ENCODE measurements at regions not wholly inside any gene's neighbourhood (a gene's known extent, or its start where the extent isn't known, plus 50 kb on each side); places are given as distances from the start of the nearest gene placed in this dataset.

GRCh38 chr10:104576611-104577010 is 64.5 kb upstream of the SORCS3 start:
- DNase-seq (ENCODE audit: low read depth): no peak

- DNase-seq (ENCODE audit: low read depth): no peak
These were observed 63.9 kb upstream of the SORCS3 start for GRCh38 chr10:104577163-104577562.

GRCh38 chr10:104577861-104578521 is 63.1 kb upstream of the SORCS3 start:
- DNase-seq (ENCODE audit: low read depth): no peak

- DNase-seq (ENCODE audit: low read depth): no peak
These were observed 62.4 kb upstream of the SORCS3 start for GRCh38 chr10:104578671-104579070.

- DNase-seq (ENCODE audit: low read depth): no peak
These were observed 62.0 kb upstream of the SORCS3 start for GRCh38 chr10:104579136-104579535.

GRCh38 chr10:104580321-104580720 is 60.8 kb upstream of the SORCS3 start:
- DNase-seq (ENCODE audit: low read depth): no peak

GRCh38 chr10:104580774-104581675 is 60.1 kb upstream of the SORCS3 start:
- peak; percentile 16 for DNase-seq (ENCODE audit: low read depth)

- DNase-seq (ENCODE audit: low read depth): no peak
These were observed 59.0 kb upstream of the SORCS3 start for GRCh38 chr10:104581884-104582601.

GRCh38 chr10:104582602-104582951 is 58.5 kb upstream of the SORCS3 start:
- no peak for DNase-seq (ENCODE audit: low read depth)

- DNase-seq (ENCODE audit: low read depth): no peak
These were observed 58.1 kb upstream of the SORCS3 start for GRCh38 chr10:104582966-104583365.

- DNase-seq (ENCODE audit: low read depth): no peak
These were observed 56.5 kb upstream of the SORCS3 start for GRCh38 chr10:104584541-104584940.

- DNase-seq (ENCODE audit: low read depth): no peak
These were observed 53.3 kb upstream of the SORCS3 start for GRCh38 chr10:104587751-104588150.

GRCh38 chr10:104589431-104589830 is 51.7 kb upstream of the SORCS3 start:
- DNase-seq (ENCODE audit: low read depth): no peak

- DNase-seq (ENCODE audit: low read depth): no peak
These were observed 51.2 kb upstream of the SORCS3 start for GRCh38 chr10:104589871-104590270.
